ENCODE measurements at regions not wholly inside any gene's neighbourhood (a gene's known extent, or its start where the extent isn't known, plus 50 kb on each side); places are given as distances from the start of the nearest gene placed in this dataset.

GRCh38 chr5:97547430-97547829 lies 364.4 kb upstream of the RIOK2 start:
- no peak for ATAC-seq
- no peak for DNase-seq (ENCODE audit: low read depth, low spot score)
- ChIA-PET CTCF (no interaction called here), POLR2A (no interaction called here)
- no peak overlapping the region for H3K27ac ChIP-seq (ENCODE audit: low read length)
- no peaks in the 10 kb centered on the region for H3K27me3 ChIP-seq (ENCODE audit: control insufficient read depth, insufficient read depth, low read length)
- in situ Hi-C loops (cut with HindIII; ENCODE audit: low pct_unique_long_range_greater_than_20kb, low sequenced_read_pairs), result no loop called here
- intact Hi-C loops (cut with micrococcal nuclease; ENCODE audit: unreplicated experiment), result no loop called here
- H3K9me3 ChIP-seq (ENCODE audit: control insufficient read depth, insufficient read depth, low read depth, low read length), result no peaks in the 10 kb centered on the region
- H3K36me3 ChIP-seq (ENCODE audit: control insufficient read depth, insufficient read depth, low read length), result no peaks in the 10 kb centered on the region
- TF ChIP-seq TCF7L2 (IDR thresholded peaks at IDR 0.05; ENCODE audit: low read depth, low read length) (no peak), REST (IDR thresholded peaks at IDR 0.05; ENCODE audit: insufficient read depth in 1 of 2, low read depth in 2 of 2, low read length in 1 of 2) (no peak), SIN3A (IDR thresholded peaks at IDR 0.05; ENCODE audit: borderline replicate concordance, insufficient read depth, low read depth, low read length) (no peak), CTCF (IDR thresholded peaks at IDR 0.05) (no peak), POLR2AphosphoS5 (IDR thresholded peaks at IDR 0.05; ENCODE audit: low read depth, low read length) (no peak)
- no peak overlapping the region for H3K4me3 ChIP-seq (ENCODE audit: low read depth in 2 of 2, low read length in 2 of 2)
- no TSS peak for BruUV-seq (replicated peaks)
- H3K4me1 ChIP-seq (ENCODE audit: control insufficient read depth, insufficient read depth, low read length), result no peaks in the 10 kb centered on the region

- no peak for ATAC-seq
- intact Hi-C loops (cut with micrococcal nuclease; ENCODE audit: unreplicated experiment) (no loop called here), in situ Hi-C loops (cut with HindIII; ENCODE audit: low pct_unique_long_range_greater_than_20kb, low sequenced_read_pairs) (no loop called here)
- TF ChIP-seq REST (IDR thresholded peaks at IDR 0.05; ENCODE audit: insufficient read depth in 1 of 2, low read depth in 2 of 2, low read length in 1 of 2), result no peak
- TF ChIP-seq TCF7L2 (IDR thresholded peaks at IDR 0.05; ENCODE audit: low read depth, low read length), result no peak
- TF ChIP-seq SIN3A (IDR thresholded peaks at IDR 0.05; ENCODE audit: borderline replicate concordance, insufficient read depth, low read depth, low read length), result no peak
- TF ChIP-seq POLR2AphosphoS5 (IDR thresholded peaks at IDR 0.05; ENCODE audit: low read depth, low read length), result no peak
- TF ChIP-seq CTCF (IDR thresholded peaks at IDR 0.05), result no peak
- DNase-seq (ENCODE audit: low read depth, low spot score), result no peak
- Histone ChIP-seq H3K27ac (ENCODE audit: low read length) (no peak overlapping the region), H3K36me3 (ENCODE audit: control insufficient read depth, insufficient read depth, low read length) (no peaks in the 10 kb centered on the region), H3K27me3 (ENCODE audit: control insufficient read depth, insufficient read depth, low read length) (no peaks in the 10 kb centered on the region), H3K4me1 (ENCODE audit: control insufficient read depth, insufficient read depth, low read length) (no peaks in the 10 kb centered on the region), H3K4me3 (ENCODE audit: low read depth in 2 of 2, low read length in 2 of 2) (no peak overlapping the region), H3K9me3 (ENCODE audit: control insufficient read depth, insufficient read depth, low read depth, low read length) (no peaks in the 10 kb centered on the region)
- BruUV-seq (replicated peaks), result no TSS peak
- ChIA-PET CTCF (no interaction called here), POLR2A (no interaction called here)
Observed at GRCh38 chr5:97547999-97548738, 365.1 kb upstream of the RIOK2 start.
